GM21528 (cell line): ENCODE measurements at regions not wholly inside any gene's neighbourhood (a gene's known extent, or its start where the extent isn't known, plus 50 kb on each side); places are given as distances from the start of the nearest gene placed in this dataset.

Experiments used
- ATAC-seq: cut with Tn5 transposase; IDR thresholded peaks from one replicate; pipeline ENCODE4 v1.9.1; 2021; ENCODE audit warnings: mild to moderate bottlenecking, moderate library complexity; ENCODE audit not compliant: unreplicated experiment, low FRiP score

GRCh38 chr1:78790174-78790573 lies 140.5 kb downstream of the IFI44 start:
- ATAC-seq: no peak

GRCh38 chr1:78792756-78793155 lies 143.1 kb downstream of the IFI44 start:
- ATAC-seq: no peak

- ATAC-seq: peak; percentile 55
Observed at GRCh38 chr1:78797108-78797781, 147.6 kb downstream of the IFI44 start.

GRCh38 chr1:78799926-78800325 lies 150.3 kb downstream of the IFI44 start:
- no peak for ATAC-seq

GRCh38 chr1:78814176-78814575 lies 164.5 kb downstream of the IFI44 start:
- ATAC-seq: no peak

- no peak for ATAC-seq
Observed at GRCh38 chr1:78825561-78825960, 175.9 kb downstream of the IFI44 start.

- no peak for ATAC-seq
Observed at GRCh38 chr1:78829644-78830043, 176.9 kb downstream of the ADGRL4 start.

GRCh38 chr1:78830321-78830720 lies 176.2 kb downstream of the ADGRL4 start:
- ATAC-seq: no peak

GRCh38 chr1:78831731-78832360 lies 174.7 kb downstream of the ADGRL4 start:
- no peak for ATAC-seq

- ATAC-seq: no peak
Observed at GRCh38 chr1:78833491-78833890, 173.0 kb downstream of the ADGRL4 start.

- ATAC-seq: no peak
Observed at GRCh38 chr1:78834201-78834741, 172.3 kb downstream of the ADGRL4 start.

GRCh38 chr1:78836726-78837125 lies 169.8 kb downstream of the ADGRL4 start:
- no peak for ATAC-seq

- no peak for ATAC-seq
Observed at GRCh38 chr1:78839704-78840277, 166.7 kb downstream of the ADGRL4 start.
